CD4-positive, alpha-beta T cell (primary cell): ENCODE measurements at regions not wholly inside any gene's neighbourhood (a gene's known extent, or its start where the extent isn't known, plus 50 kb on each side); places are given as distances from the start of the nearest gene placed in this dataset.

Experiments used
- ATAC-seq: fragments of 200-7000 bp; cut with Tn5 transposase; one replicate; pipeline ENCODE4 v1.10.0; 2022; ENCODE audit warnings: mild to moderate bottlenecking; ENCODE audit not compliant: poor library complexity
- CTCF ChIA-PET: fragments of 350-600 bp; sonication (Branson Sonifier 250); formaldehyde crosslinking; loops from one replicate; lab custom pipeline; 2021; ENCODE audit warnings: antibody characterized with exemption, inconsistent platforms; lab: Charles Lee
- POLR2A ChIA-PET: fragments of 350-600 bp; sonication (Branson Sonifier 250); formaldehyde crosslinking; loops from one replicate; lab custom pipeline; 2021; ENCODE audit warnings: antibody characterized with exemption, inconsistent platforms; lab: Charles Lee
- DNase-seq, 14 experiments: peaks; one replicate each; pipeline ENCODE4 v3.0.0-alpha.2; 2013 to 2020; ENCODE audit warnings: mixed read lengths in 2 of 14
- H3K27ac ChIP-seq, 2 donors: one replicate each; pipeline versions ENCODE4 v1.5.1 to v1.7.0; 2013; ENCODE audit warnings: low read length in 2 of 2, low read depth in 1 of 2, mild to moderate bottlenecking in 1 of 2
- H3K27me3 ChIP-seq, 2 experiments: 1 replicate in 1 of 2; 2 replicates in 1 of 2; pipeline versions ENCODE4 v1.6.1 to v1.7.0; 2013; ENCODE audit warnings: low read length in 2 of 2, control low read depth in 1 of 2, mild to moderate bottlenecking in 1 of 2, moderate library complexity in 1 of 2; ENCODE audit not compliant: insufficient read depth in 2 of 2, control insufficient read depth in 1 of 2
- H3K36me3 ChIP-seq: one replicate; pipeline ENCODE4 v1.6.1; 2013; ENCODE audit warnings: low read length, control low read depth; ENCODE audit not compliant: insufficient read depth
- H3K4me1 ChIP-seq: one replicate; pipeline ENCODE4 v1.6.1; 2013; ENCODE audit warnings: low read length, control low read depth; ENCODE audit not compliant: insufficient read depth
- H3K4me3 ChIP-seq: one replicate; pipeline ENCODE4 v1.5.1; 2013; ENCODE audit warnings: mild to moderate bottlenecking, low read length, moderate library complexity
- H3K9me3 ChIP-seq, 2 experiments: 1 replicate in 1 of 2; 2 replicates in 1 of 2; pipeline versions ENCODE4 v1.6.1 to v1.7.0; 2013; ENCODE audit warnings: low read length in 2 of 2, mild to moderate bottlenecking in 2 of 2, control low read depth in 1 of 2, moderate library complexity in 1 of 2; ENCODE audit not compliant: control insufficient read depth in 1 of 2, insufficient read depth in 1 of 2
- H3K27ac Mint-ChIP-seq: one replicate; pipeline ENCODE4 v1.8.0; 2020; ENCODE audit warnings: mixed read lengths
- H3K27me3 Mint-ChIP-seq: one replicate; pipeline ENCODE4 v1.8.0; 2021; ENCODE audit warnings: mixed read lengths
- H3K36me3 Mint-ChIP-seq: one replicate; pipeline ENCODE4 v1.8.0; 2021; ENCODE audit warnings: low read depth, mixed read lengths
- H3K4me1 Mint-ChIP-seq: one replicate; pipeline ENCODE4 v1.8.0; 2021; ENCODE audit warnings: low read depth, mixed read lengths
- H3K4me3 Mint-ChIP-seq: one replicate; pipeline ENCODE4 v1.8.0; 2020; ENCODE audit warnings: mild to moderate bottlenecking, mixed read lengths
- H3K9me3 Mint-ChIP-seq: one replicate; pipeline ENCODE4 v1.8.0; 2020; ENCODE audit warnings: mixed read lengths
- CTCF ChIP-seq: fragments of 200-600 bp; IDR thresholded peaks from one replicate; pipeline ENCODE4 v1.8.0; 2022; ENCODE audit warnings: antibody characterized with exemption, mild to moderate bottlenecking
- intact Hi-C, 2 experiments: fragments of 100-400 bp; cut with DNase I in 1 of 2; cut with micrococcal nuclease in 1 of 2; formaldehyde crosslinking; loops; one replicate each; pipeline versions ENCODE4 v1.15.1 to v1.9.0; 2023 to 2025; cut with DNase I, micrococcal nuclease

- Histone ChIP-seq H3K27me3 (no peaks in the 10 kb centered on the region), H3K36me3 (no peaks in the 10 kb centered on the region), H3K27ac (no peak overlapping the region), H3K4me1 (no peaks in the 10 kb centered on the region), H3K9me3 (no peaks in the 10 kb centered on the region), H3K4me3 (no peak overlapping the region)
- DNase-seq, result no peak
- ATAC-seq, result no peak
- Mint-ChIP-seq H3K27me3 (no peaks in the 10 kb centered on the region), H3K4me1 (no peaks in the 10 kb centered on the region), H3K36me3 (no peaks in the 10 kb centered on the region), H3K27ac (no peak overlapping the region), H3K9me3 (peaks cover 5% of the 10 kb centered on the region), H3K4me3 (no peak overlapping the region)
- POLR2A ChIA-PET, result no interaction called here
- CTCF ChIA-PET, result no interaction called here
- no peak for TF ChIP-seq CTCF
- intact Hi-C loops, result no loop called here
Observed at GRCh38 chr2:13466076-13466475, 749.3 kb downstream of the TRIB2 start.

DNA sequence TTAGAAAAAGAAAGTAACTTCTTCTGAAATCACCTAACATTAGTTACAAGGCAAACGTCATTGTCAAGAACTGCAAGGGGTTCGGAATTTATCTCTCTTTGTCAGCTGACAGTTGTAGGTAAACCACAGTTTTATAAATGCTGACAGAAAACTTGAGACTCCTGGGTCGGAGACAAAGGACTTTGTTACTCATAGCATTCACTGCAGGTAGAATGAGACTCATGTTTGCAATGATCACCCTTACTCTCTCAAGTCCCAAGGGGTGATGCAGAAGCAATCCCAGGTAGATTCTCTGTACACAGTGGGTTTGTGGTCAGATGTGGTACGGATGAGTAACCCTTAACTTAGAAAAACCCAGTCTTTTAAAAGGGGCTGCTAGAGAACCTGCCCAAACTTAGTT lies 757.8 kb downstream of the TRIB2 start:
- Histone ChIP-seq H3K36me3 (no peaks in the 10 kb centered on the region), H3K4me3 (no peak overlapping the region), H3K4me1 (no peaks in the 10 kb centered on the region), H3K27me3 (no peaks in the 10 kb centered on the region), H3K9me3 (no peaks in the 10 kb centered on the region), H3K27ac (no peak overlapping the region)
- Mint-ChIP-seq H3K9me3 (peaks cover 3% of the 10 kb centered on the region), H3K4me3 (no peak overlapping the region), H3K27me3 (no peaks in the 10 kb centered on the region), H3K27ac (no peak overlapping the region), H3K4me1 (no peaks in the 10 kb centered on the region), H3K36me3 (no peaks in the 10 kb centered on the region)
- POLR2A ChIA-PET, result no interaction called here
- intact Hi-C loops, result no loop called here
- CTCF ChIA-PET, result no interaction called here
- ATAC-seq (no peak), DNase-seq (no peak)
- no peak for TF ChIP-seq CTCF

DNA sequence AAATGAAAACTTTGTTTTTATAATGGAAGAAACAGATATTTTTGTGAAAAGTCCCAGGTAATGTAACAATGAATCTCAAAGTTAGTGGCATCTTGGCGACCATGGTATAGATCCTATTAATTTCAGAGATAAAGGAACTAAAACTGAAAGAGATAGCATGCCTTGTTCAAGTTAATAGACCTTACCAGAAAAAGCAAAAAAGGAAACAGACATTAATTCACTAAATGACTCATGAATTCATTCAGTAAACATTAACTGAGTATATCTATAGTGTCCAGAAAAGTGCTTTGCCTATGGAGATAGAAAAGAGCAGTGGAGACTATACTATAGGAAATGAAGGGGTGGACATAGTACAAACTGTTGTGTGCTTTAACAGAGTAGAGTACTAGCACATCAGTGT lies 763.3 kb downstream of the TRIB2 start:
- no peak for ATAC-seq
- H3K27me3 Mint-ChIP-seq, result no peaks in the 10 kb centered on the region
- Histone ChIP-seq H3K9me3 (no peaks in the 10 kb centered on the region), H3K4me3 (no peak overlapping the region), H3K36me3 (no peaks in the 10 kb centered on the region), H3K4me1 (no peaks in the 10 kb centered on the region), H3K27me3 (no peaks in the 10 kb centered on the region), H3K27ac (no peak overlapping the region)
- no peaks in the 10 kb centered on the region for H3K4me1 Mint-ChIP-seq
- H3K36me3 Mint-ChIP-seq, result no peaks in the 10 kb centered on the region
- no peak overlapping the region for H3K27ac Mint-ChIP-seq
- no peak for TF ChIP-seq CTCF
- intact Hi-C loops, result no loop called here
- H3K4me3 Mint-ChIP-seq, result no peak overlapping the region
- CTCF ChIA-PET, result no interaction called here
- no peak for DNase-seq
- H3K9me3 Mint-ChIP-seq, result no peaks in the 10 kb centered on the region
- POLR2A ChIA-PET, result no interaction called here
